T follicular helper cell (primary cell): ENCODE measurements at regions not wholly inside any gene's neighbourhood (a gene's known extent, or its start where the extent isn't known, plus 50 kb on each side); places are given as distances from the start of the nearest gene placed in this dataset.
"Not testable (repeated sequence)": the region's sequence is repeated elsewhere in the genome, so short reads cannot be mapped to it uniquely, and the experiment has no call there.

ENCODE experiments used
- DNase-seq: peaks from one replicate; pipeline ENCODE4 v3.0.0-alpha.2; 2020; ENCODE audit warnings: low read depth

DNA sequence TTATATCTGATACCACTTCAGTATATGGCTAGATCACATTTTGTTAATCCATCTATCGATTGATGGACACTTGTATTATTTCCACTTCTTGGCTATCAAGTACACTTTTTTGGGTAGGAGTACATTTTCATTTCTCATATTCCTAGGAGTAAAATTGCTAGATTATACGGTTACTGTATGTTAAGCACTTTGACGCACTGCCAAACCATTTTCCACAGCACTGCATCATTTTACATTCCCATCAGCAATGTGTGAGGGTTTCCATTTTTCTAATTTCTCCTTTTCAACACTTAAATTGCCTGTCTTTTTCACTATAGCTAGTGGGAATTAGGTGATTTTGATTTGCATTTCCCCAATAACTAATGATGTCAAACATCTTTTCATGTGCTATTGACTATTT, 179.3 kb upstream of the B3GAT1 start:
- no peak for DNase-seq

DNA sequence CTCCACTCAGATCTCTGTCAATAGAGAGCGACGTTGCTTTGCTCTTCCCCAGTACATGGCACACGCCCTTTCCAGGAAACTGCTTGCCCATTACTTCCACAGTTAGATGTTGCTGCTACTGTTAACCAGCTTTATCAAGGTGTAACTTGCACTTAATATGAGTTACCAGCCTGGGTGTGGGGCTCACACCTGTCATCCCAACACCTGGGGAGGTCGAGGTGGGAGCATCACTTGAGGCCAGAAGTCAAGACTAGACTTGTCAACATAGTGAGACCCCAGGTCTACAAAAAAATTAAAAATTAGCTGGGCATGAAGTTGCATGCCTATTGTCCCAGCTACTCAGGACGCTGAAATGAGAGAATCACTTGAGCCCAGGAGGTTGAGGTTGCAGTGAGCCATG, 177.1 kb upstream of the B3GAT1 start:
- DNase-seq: no peak

DNA sequence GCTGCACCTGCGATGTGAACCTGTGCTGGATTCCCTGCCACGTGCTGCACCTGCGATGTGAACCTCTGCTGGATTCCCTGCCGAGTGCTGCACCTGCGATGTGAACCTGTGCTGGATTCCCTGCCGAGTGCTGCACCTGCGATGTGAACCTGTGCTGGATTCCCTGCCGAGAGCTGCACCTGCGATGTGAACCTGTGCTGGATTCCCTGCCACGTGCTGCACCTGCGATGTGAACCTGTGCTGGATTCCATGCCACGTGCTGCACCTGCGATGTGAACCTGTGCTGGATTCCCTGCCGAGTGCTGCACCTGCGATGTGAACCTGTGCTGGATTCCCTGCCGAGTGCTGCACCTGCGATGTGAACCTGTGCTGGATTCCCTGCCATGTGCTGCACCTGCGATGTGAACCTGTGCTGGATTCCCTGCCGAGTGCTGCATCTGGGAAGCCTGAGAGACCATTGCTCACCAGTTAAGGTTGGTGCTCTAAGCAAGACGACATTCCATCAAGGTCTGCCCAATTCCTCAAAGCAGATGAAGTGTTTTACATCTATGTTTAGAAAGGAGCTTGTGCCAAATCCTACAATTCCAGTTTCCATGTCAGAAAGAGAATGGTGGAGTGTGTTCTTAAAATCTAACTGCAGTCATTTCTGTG, 176.5 kb upstream of the B3GAT1 start:
- DNase-seq: not testable (repeated sequence)

DNA sequence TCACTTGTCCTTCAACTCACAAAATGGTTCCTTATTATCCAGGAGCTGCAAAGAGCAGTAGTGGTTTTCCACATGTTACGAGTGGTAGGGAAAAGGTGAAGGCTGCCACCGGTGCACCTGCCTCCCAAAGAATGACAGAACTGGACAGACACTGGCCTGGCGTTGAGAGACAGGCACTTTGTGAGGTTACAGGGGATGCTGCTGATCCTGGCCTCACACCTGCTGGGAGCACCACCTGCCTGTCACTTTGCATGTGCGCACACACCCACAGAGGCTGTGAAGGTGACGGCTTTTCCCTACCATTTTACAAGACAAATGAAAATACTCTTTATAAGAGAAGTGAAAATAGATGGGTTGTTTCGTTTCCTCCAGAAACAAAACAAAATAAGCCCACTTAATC, 175.3 kb upstream of the B3GAT1 start:
- no peak for DNase-seq

DNA sequence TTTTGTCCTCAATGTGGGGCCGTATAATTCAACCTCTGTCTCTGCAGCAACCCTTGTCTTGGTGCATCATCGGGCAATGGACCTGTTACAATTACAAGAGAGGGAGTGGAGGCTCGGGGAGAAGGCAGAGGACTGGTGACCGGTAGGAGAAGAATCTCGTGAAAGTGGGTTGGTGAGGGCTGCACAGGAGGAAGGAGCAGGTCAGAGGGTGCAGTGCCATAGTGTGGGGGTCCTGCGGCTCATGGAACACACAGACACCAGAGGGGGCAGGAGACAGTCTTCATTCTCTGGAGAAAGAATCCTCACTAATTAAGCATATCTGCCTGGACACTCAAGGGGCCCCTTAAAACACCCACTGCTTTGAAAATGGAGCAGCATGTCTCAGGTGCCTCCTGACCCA, 174.7 kb upstream of the B3GAT1 start:
- DNase-seq: no peak

DNA sequence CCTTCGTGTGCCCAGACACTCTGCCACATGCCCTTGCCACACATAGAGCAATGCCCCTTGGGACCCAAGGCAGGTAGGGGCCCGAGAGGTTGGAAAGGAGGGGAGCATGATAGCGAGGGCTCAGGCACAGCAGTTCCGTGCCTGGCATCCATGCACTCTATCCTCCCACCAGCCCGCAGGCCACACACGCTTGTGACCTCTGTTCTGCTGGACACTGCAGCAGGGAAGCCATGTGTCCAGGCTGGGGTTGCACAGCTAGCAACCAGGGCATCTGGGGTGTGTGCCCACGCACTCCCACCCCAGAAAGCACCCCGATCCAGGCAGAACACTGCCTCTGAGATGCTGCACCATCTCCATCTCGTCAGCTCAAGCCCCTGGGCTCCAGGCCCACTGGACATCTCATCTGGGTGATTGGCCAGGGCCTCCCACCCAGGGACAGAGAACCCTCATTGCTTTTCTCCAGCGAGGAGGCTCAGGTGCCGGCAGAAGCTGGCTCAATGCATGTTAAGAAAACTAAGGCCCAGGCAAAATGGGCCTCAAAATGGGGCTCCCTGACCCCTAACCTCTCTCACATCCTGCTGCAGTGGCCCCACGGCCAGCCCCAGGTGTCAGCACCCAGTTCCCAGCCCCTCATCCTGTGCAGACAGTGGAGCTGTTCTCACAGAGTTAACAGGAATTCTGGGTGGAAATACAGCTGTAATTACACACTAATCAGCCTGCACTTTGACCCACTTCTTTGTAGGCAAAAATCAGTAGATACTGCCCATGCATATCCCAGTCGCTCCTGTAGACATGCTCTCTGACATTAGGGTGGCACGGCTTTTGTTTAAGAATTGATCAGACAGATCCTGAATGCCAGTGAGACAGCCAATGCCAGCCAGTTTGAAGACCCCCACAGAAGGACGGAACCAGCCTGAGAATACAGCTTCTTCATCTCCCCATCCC, 173.9 kb upstream of the B3GAT1 start:
- DNase-seq: no peak

DNA sequence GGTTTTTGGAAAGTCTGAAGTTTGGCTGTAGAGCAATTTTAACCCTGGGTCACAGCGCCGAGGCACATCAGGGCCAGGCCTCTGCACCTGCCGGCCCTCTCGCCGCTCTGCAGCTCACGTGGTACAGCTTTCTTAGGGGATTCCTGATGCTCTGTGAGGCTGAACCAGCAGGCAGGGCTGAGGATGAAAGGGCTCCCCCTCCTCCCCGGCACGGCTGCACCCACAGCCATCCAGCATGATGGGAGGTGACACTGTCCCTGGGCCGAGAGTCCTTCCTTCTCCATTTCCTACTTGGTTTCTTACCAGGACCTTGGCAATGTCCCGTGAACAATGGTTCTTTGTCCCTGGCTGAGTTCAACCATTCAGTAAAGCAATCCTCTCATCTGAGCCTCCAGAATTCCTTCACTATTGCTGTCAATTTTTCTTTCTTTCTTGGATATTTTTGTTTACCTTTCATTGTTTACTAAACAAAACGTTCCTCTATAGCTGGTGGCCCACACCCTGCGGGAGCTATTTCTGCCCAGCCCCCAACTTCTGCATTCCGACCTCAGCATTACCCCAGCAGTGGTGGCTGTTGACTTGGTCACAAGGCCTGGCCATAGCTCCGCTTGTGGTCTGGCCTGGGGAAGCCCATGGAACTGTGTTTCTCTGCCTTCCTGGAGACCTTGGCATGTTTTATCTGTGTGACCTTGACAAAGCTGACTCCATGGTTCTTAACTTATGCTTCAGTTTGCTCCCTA, 172.8 kb upstream of the B3GAT1 start:
- DNase-seq: no peak

DNA sequence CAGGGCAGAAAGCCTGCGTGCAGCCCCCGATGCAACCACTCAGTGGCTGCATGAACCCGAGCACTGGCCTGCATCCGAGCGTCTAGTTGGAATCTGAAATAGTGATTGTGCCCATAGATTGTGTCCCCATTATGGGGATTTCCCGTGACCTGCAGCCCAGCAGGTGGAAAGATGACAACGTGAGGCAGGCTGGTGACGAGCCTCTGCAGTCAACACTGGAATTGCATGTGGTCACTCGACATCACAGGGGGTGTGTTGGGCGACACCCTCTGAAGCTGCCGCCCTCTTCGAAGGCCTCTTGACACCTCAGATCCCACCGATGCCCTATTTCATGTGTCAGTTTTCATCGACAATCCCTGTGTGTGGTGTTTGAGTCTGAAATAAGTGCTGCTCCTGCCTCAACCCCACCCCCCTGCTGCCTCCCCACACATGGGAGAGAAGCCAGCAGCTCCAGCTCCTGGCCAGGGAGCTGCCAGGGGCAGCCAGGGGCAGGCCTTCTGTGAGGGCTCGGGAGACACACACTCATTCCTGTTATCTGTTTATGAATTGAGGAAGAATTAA, 172.0 kb upstream of the B3GAT1 start:
- DNase-seq: no peak

DNA sequence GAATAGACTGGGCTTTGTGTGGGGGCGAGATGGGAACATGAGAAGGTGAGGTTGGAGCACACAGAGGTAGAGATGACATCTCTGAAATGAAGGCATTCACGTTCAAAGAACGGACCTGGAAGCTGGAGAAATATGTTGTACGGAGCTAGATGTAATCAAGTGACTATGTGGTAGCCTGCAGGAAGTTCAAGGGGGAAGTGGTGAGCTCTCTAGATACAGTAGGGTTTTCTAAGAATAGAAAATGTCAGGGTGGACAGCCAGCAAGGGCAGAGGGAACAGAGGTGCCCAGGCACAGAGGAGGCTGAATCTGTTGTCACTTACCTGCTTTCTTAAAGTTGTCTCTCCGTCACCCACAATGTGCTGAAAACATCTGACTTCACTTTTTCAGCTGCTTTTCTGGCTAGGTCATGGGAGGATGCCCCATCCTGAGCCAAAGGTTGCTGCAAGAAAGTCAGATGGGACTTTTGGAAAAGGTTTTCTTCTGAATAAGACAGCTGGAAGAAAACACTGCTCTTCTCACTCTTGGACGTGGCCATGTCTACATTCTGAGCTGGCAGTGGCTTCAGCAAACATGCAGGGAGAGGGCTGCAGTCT, 171.5 kb upstream of the B3GAT1 start:
- no peak for DNase-seq

DNA sequence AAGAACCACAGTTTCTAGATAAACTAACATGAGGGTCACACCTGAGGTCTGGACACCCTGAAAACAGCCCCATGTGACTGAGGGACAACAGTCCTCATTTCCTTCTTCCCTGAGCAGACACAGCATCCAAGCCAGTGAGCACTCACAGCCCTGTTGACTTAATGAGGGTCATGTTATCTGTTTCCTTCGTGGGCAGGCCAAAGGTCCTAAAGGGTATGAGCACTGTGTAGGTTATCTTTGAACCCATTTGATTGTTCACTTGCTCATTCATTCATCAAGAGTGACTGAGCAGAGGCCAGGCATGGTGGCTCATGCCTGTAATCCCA, 170.7 kb upstream of the B3GAT1 start:
- DNase-seq: no peak

DNA sequence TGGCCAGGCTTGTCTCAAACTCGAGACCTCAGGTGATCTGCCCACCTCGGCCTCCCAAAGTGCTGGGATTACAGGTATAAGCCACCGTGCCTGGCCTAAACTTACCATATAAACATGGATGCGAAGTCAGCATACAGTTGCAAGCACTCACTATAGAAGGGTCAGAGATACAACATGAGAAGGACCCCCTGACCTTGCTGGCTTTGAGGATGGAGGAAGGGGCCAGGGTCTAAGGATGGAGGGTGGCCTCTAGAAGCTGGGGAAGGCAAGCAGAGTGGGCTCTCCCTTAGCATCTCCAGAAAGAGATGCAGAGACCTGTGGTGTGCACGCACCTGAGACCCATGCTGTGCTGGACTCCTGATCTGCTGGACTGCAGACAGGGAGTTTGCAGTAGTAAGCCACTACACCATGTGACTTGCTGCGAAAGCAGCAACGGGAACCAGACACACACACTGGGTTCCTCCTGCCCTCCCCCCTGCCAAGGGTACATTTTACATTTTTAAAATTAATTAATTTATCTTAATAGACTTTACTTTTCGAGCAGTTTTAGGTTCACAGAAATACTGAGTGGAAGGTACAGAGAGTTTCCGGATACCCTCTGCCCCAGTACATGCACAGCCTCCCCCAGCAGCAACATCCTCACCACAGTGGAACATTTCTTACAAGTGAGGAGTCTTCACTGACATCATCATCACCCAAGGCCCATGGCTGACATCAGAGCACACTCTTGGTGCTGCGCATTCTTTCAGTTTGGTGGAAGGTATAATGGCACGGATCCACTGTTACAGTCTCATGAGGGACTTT, 170.1 kb upstream of the B3GAT1 start:
- no peak for DNase-seq

DNA sequence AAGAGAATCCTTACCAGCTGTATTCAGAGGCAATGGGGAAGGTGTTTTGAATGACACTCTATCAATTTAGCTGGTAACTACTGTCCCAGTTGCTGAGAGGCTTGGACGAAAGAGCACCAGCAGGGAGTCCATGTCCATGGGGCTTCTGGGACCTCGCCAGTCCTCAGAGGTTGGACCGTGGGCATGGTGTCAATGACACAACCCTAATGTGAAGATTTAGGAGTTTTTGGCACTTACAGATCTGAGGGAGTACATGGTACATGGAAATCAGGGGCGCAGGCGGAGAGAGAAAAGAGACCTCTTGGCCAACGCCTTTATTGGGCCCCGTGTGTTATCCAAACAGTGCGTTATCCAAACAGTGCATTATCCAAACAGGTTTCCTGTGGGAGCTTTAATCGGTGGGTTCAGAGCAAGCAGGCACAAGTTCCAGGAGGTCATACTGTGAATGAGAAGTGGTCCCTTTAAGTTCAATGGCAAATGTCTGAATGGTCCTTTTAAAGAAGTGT, 169.1 kb upstream of the B3GAT1 start:
- no peak for DNase-seq

DNA sequence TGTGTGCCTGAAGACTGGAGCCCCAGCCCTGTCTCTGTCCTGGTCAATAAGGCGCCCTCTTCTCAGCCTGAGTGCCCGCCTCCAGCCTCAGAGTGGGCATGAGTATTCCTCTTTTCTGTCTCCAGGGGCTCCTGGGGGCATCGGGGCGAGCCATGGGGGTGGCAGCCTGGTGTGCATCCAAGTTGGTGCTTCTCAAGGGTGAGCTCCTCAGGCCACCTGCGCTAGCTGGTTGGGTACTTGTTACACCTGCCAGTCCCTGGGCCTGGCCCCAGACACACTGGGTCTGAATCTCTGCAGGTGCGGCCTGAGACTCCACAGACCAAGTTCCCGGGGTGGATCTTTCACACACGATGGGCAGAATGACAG, 168.6 kb upstream of the B3GAT1 start:
- no peak for DNase-seq

DNA sequence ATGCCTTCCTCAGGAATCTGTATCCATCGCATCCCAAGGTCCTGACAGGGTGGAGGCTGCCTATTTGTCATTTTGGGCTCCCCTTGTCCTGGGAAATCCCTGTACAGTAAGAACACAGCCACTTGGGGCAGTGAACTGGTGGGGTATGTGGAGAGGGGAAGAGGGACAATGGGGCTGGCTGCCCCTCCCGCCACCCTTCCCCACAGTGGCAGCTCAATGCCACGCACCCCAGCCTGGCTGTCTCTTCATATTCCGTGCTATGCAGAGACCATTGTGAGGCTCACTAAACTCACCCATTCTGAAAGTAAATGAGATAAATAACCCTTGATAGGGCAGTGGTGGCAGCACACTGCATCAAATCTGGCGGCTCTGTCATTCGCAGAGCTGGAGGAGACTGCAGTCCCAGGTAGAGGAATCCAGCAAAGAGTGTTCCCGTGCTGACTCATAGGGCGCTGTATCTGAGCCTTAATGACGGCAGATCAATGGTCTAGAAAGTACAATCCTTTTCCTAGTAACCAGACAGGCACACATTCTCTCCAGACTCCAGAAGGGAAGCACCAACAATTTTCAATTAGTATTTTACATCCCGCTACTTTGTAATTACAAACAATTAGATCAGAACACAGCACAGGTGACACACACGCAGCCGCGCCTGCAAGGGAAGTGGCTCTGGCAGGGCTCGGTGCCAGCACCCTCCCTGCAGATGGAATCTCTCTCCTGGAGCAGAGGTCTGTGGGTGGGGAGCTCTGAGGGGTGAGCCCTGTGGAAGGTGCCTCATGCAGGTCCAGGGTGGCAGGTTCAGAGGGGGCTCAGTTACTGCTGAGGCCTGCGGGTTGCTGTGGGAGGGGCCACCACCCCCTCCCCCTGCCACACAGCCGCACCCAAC, 167.9 kb upstream of the B3GAT1 start:
- no peak for DNase-seq

DNA sequence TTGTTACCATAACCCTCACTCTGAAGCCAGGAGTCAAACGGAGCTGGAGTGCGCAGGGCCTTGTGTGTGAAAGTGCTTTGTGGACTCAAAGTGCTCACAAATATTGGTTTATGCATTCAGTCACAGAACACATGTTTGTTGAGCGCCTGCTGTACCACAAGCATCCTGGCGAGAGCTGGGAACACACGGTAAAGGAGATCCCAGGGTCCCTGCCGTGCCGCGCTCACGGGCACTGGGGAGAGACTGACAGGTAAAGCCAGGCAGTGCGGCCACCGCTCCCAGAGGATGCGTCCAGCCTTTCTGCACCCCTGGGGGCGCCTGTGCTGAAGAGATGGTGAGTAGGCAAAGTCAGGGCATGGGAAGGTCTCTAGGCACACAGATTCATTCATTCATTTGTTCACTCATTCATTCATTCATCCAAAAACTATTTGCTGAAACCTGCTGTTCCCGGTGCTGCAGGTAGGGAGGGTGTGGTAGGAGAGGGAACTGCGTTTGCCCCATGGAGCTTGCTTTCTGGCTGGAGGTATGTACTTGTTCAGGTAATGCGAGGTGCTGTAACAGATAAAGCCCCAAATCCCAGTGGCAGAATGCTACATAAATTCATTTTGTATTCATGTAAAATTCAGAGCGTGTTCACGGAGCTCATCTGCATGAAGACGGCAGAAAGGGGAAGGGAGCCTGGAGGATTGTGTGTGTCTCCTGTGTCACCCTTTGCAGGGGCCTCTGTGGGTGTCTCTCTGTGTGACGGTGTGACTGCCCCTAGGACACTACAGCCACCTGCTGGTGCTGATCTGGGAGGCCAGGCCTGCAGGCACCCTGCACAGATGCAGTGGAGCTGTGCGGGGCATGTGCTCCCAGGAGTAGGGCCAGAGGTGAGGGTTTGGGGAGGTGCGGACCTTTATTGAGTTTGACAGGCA, 167.0 kb upstream of the B3GAT1 start:
- no peak for DNase-seq

DNA sequence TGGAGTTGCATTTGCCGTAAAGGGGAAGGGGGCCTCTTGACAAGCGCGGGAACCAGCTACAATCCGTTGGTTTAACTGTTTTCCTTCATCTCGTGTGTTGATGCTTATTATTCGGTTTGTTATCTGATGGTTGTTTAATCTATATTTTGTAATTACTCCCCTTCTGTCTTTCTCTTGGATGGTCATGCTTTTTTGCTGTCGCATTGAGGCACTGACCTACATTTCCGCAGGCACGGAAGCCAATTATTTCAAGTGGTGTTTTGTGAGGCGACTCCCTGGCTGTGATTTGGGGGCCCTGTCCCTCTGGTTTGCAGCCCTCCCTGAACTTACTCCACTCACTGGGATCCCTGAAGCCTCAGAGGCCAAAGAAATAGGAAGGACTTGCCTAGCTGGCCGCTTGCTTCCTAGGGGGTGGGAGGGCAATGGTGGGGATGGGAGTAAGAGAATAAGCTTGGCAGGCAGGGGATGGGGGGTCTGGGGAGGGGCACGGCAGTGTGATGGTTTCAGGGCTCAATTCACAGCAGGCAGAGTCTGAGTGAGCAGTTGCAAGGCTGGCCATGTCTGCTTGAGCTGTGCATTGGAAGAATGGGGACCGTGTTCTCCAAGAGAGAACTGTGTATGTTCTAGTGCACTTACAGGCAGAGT, 165.8 kb upstream of the B3GAT1 start:
- DNase-seq: no peak

DNA sequence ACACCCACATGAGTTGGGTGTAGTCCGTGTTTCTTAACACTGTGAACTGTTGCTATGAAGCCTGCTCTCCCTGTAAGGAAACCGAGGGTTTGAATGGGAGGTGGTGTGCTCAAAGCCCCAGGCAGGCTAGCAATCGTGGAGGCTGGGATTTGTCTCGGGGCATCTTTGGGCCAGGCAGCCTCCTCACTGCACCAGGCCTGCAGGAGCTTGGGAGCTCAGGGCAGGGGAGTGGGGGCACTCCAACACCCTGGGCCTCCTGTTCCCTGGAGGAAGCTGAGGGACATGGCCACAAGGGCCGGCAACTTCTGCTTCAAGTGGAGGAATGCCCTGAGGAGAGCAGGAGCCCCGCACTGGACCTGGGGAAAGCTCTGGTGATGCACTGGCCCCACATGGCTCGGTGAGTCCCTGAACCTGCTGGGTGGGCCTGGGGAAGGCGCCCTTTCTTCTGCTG, 164.7 kb upstream of the B3GAT1 start:
- no peak for DNase-seq

DNA sequence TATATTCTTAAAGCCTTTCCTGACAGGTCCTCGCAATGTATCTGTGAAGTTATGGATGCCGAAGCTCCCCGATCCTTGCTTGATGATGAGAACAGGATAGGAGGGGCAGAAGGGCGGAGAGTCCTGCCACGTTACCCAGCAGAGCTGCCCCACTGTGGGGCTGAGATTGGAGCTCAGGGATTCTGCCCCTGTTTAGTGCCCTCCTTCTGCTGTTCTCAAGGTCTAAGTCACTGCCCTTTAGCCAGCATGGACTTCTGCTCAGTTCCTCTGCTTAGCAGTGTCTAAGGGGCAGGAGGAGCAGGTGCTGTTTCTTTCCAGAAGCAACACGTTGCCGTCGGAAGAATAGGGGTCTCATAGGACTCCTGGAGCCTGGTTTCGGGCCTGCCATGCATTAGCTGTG, 164.2 kb upstream of the B3GAT1 start:
- no peak for DNase-seq
